Muscle layer of duodenum (tissue), 2 donors: ENCODE measurements at regions not wholly inside any gene's neighbourhood (a gene's known extent, or its start where the extent isn't known, plus 50 kb on each side); places are given as distances from the start of the nearest gene placed in this dataset.

Experiments used
- H3K27ac ChIP-seq: one replicate; pipeline ENCODE4 v1.7.0; 2013; ENCODE audit warnings: mild to moderate bottlenecking, low read length
- H3K27me3 ChIP-seq: one replicate; pipeline ENCODE4 v1.7.0; 2013; ENCODE audit warnings: low read depth, mild to moderate bottlenecking, control low read depth, low read length
- H3K36me3 ChIP-seq, 2 donors: one replicate each; pipeline ENCODE4 v1.7.0; 2013; ENCODE audit warnings: low read length in 2 of 2, control low read depth in 1 of 2, mild to moderate bottlenecking in 1 of 2; ENCODE audit not compliant: insufficient read depth in 2 of 2, control insufficient read depth in 1 of 2
- H3K4me1 ChIP-seq, 2 donors: one replicate each; pipeline ENCODE4 v1.7.0; 2013; ENCODE audit warnings: low read length in 2 of 2, mild to moderate bottlenecking in 2 of 2, control low read depth in 1 of 2, moderate library complexity in 1 of 2; ENCODE audit not compliant: insufficient read depth in 2 of 2, control insufficient read depth in 1 of 2
- H3K4me3 ChIP-seq, 2 donors: one replicate each; pipeline ENCODE4 v1.7.0; 2013; ENCODE audit warnings: low read length in 2 of 2, low read depth in 1 of 2, mild to moderate bottlenecking in 1 of 2
- H3K9me3 ChIP-seq, 2 donors: one replicate each; pipeline ENCODE4 v1.7.0; 2013; ENCODE audit warnings: low read length in 2 of 2, control low read depth in 1 of 2, mild to moderate bottlenecking in 1 of 2; ENCODE audit not compliant: control insufficient read depth in 1 of 2
- donor health status: healthy.

- no peak overlapping the region for H3K4me3 ChIP-seq
- no peaks in the 10 kb centered on the region for H3K27me3 ChIP-seq
- H3K4me1 ChIP-seq = no peaks in the 10 kb centered on the region
- H3K27ac ChIP-seq = no peak overlapping the region
- no peaks in the 10 kb centered on the region for H3K36me3 ChIP-seq
- H3K9me3 ChIP-seq = no peaks in the 10 kb centered on the region
These were observed 302.9 kb downstream of the CMPK2 start for GRCh38 chr2:6562771-6563170.

- Histone ChIP-seq H3K4me1 (no peaks in the 10 kb centered on the region), H3K36me3 (no peaks in the 10 kb centered on the region), H3K27me3 (no peaks in the 10 kb centered on the region), H3K27ac (no peak overlapping the region), H3K9me3 (no peaks in the 10 kb centered on the region), H3K4me3 (no peak overlapping the region)
These were observed 301.4 kb downstream of the CMPK2 start for GRCh38 chr2:6564326-6564725.

GRCh38 chr2:6574121-6574520 lies 291.6 kb downstream of the CMPK2 start:
- no peak overlapping the region for H3K27ac ChIP-seq
- H3K9me3 ChIP-seq = no peaks in the 10 kb centered on the region
- H3K4me3 ChIP-seq = no peak overlapping the region
- H3K27me3 ChIP-seq = no peaks in the 10 kb centered on the region
- H3K4me1 ChIP-seq = no peaks in the 10 kb centered on the region
- no peaks in the 10 kb centered on the region for H3K36me3 ChIP-seq

- no peaks in the 10 kb centered on the region for H3K9me3 ChIP-seq
- H3K4me3 ChIP-seq = no peak overlapping the region
- no peak overlapping the region for H3K27ac ChIP-seq
- no peaks in the 10 kb centered on the region for H3K36me3 ChIP-seq
- no peaks in the 10 kb centered on the region for H3K27me3 ChIP-seq
- no peaks in the 10 kb centered on the region for H3K4me1 ChIP-seq
These were observed 289.4 kb downstream of the CMPK2 start for GRCh38 chr2:6576302-6576701.

GRCh38 chr2:6577960-6578359 lies 287.7 kb downstream of the CMPK2 start:
- Histone ChIP-seq H3K4me1 (no peaks in the 10 kb centered on the region), H3K9me3 (no peaks in the 10 kb centered on the region), H3K4me3 (no peak overlapping the region), H3K27ac (no peak overlapping the region), H3K27me3 (no peaks in the 10 kb centered on the region), H3K36me3 (no peaks in the 10 kb centered on the region)

- Histone ChIP-seq H3K4me1 (no peaks in the 10 kb centered on the region), H3K9me3 (no peaks in the 10 kb centered on the region), H3K4me3 (no peak overlapping the region), H3K27ac (no peak overlapping the region), H3K36me3 (no peaks in the 10 kb centered on the region), H3K27me3 (no peaks in the 10 kb centered on the region)
These were observed 287.3 kb downstream of the CMPK2 start for GRCh38 chr2:6578416-6578815.

- Histone ChIP-seq H3K27me3 (no peaks in the 10 kb centered on the region), H3K36me3 (no peaks in the 10 kb centered on the region), H3K27ac (no peak overlapping the region), H3K4me3 (no peak overlapping the region), H3K4me1 (no peaks in the 10 kb centered on the region), H3K9me3 (no peaks in the 10 kb centered on the region)
These were observed 286.4 kb downstream of the CMPK2 start for GRCh38 chr2:6579281-6579680.

GRCh38 chr2:6580982-6581381 lies 284.7 kb downstream of the CMPK2 start:
- Histone ChIP-seq H3K36me3 (no peaks in the 10 kb centered on the region), H3K27me3 (no peaks in the 10 kb centered on the region), H3K27ac (no peak overlapping the region), H3K4me1 (no peaks in the 10 kb centered on the region), H3K4me3 (no peak overlapping the region), H3K9me3 (no peaks in the 10 kb centered on the region)

GRCh38 chr2:6589150-6589549 lies 276.6 kb downstream of the CMPK2 start:
- H3K4me3 ChIP-seq = no peak overlapping the region
- H3K27ac ChIP-seq = no peak overlapping the region
- H3K9me3 ChIP-seq = no peaks in the 10 kb centered on the region
- no peaks in the 10 kb centered on the region for H3K4me1 ChIP-seq
- no peaks in the 10 kb centered on the region for H3K36me3 ChIP-seq
- no peaks in the 10 kb centered on the region for H3K27me3 ChIP-seq

GRCh38 chr2:6590442-6590841 lies 275.3 kb downstream of the CMPK2 start:
- Histone ChIP-seq H3K36me3 (no peaks in the 10 kb centered on the region), H3K27me3 (no peaks in the 10 kb centered on the region), H3K9me3 (no peaks in the 10 kb centered on the region), H3K4me3 (no peak overlapping the region), H3K4me1 (no peaks in the 10 kb centered on the region), H3K27ac (no peak overlapping the region)

GRCh38 chr2:6602471-6602870 lies 263.2 kb downstream of the CMPK2 start:
- Histone ChIP-seq H3K9me3 (no peaks in the 10 kb centered on the region), H3K27me3 (no peaks in the 10 kb centered on the region), H3K4me1 (no peaks in the 10 kb centered on the region), H3K27ac (no peak overlapping the region), H3K4me3 (no peak overlapping the region), H3K36me3 (no peaks in the 10 kb centered on the region)

- H3K27me3 ChIP-seq = no peaks in the 10 kb centered on the region
- H3K27ac ChIP-seq = no peak overlapping the region
- H3K4me1 ChIP-seq = no peaks in the 10 kb centered on the region
- no peaks in the 10 kb centered on the region for H3K9me3 ChIP-seq
- no peak overlapping the region for H3K4me3 ChIP-seq
- no peaks in the 10 kb centered on the region for H3K36me3 ChIP-seq
These were observed 259.7 kb downstream of the CMPK2 start for GRCh38 chr2:6605836-6606505.
